HG02610 (cell line): ENCODE measurements at regions not wholly inside any gene's neighbourhood (a gene's known extent, or its start where the extent isn't known, plus 50 kb on each side); places are given as distances from the start of the nearest gene placed in this dataset.

ENCODE experiments used
- ATAC-seq: cut with Tn5 transposase; IDR thresholded peaks from one replicate; pipeline ENCODE4 v1.9.1; 2021; ENCODE audit warnings: mild to moderate bottlenecking, moderate library complexity; ENCODE audit not compliant: unreplicated experiment

- ATAC-seq, result no peak
Observed at GRCh38 chr4:152269448-152270191, 266.3 kb downstream of the FBXW7 start.

- ATAC-seq, result no peak
Observed at GRCh38 chr4:152267811-152268210, 268.1 kb downstream of the FBXW7 start.

- ATAC-seq, result no peak
Observed at GRCh38 chr4:152266831-152267480, 268.9 kb downstream of the FBXW7 start.

- ATAC-seq, result no peak
Observed at GRCh38 chr4:152265149-152265621, 270.7 kb downstream of the FBXW7 start.

GRCh38 chr4:152264106-152264505 lies 271.8 kb downstream of the FBXW7 start:
- no peak for ATAC-seq

GRCh38 chr4:152259866-152260265 lies 276.0 kb downstream of the FBXW7 start:
- no peak for ATAC-seq

GRCh38 chr4:152258804-152259708 lies 276.8 kb downstream of the FBXW7 start:
- no peak for ATAC-seq

- no peak for ATAC-seq
Observed at GRCh38 chr4:152258391-152258790, 277.5 kb downstream of the FBXW7 start.

GRCh38 chr4:152257601-152258066 lies 278.3 kb downstream of the FBXW7 start:
- ATAC-seq, result no peak

- no peak for ATAC-seq
Observed at GRCh38 chr4:152256996-152257395, 278.9 kb downstream of the FBXW7 start.

- ATAC-seq, result peak; percentile 98
Observed at GRCh38 chr4:152255437-152255836, 280.5 kb downstream of the FBXW7 start.

GRCh38 chr4:152248347-152248746 lies 287.5 kb downstream of the FBXW7 start:
- no peak for ATAC-seq

- ATAC-seq, result no peak
Observed at GRCh38 chr4:152247271-152247975, 288.5 kb downstream of the FBXW7 start.

GRCh38 chr4:152246659-152247058 lies 289.2 kb downstream of the FBXW7 start:
- ATAC-seq, result no peak

- ATAC-seq, result no peak
Observed at GRCh38 chr4:152245680-152246079, 290.2 kb downstream of the FBXW7 start.

- ATAC-seq, result no peak
Observed at GRCh38 chr4:152244659-152245058, 291.2 kb downstream of the FBXW7 start.

GRCh38 chr4:152243896-152244595 lies 291.8 kb downstream of the FBXW7 start:
- no peak for ATAC-seq

- no peak for ATAC-seq
Observed at GRCh38 chr4:152243206-152243605, 292.7 kb downstream of the FBXW7 start.

- ATAC-seq, result no peak
Observed at GRCh38 chr4:152240232-152240631, 295.7 kb downstream of the FBXW7 start.

GRCh38 chr4:152239216-152239615 lies 296.7 kb downstream of the FBXW7 start:
- no peak for ATAC-seq
